ENCODE measurements at regions not wholly inside any gene's neighbourhood (a gene's known extent, or its start where the extent isn't known, plus 50 kb on each side); places are given as distances from the start of the nearest gene placed in this dataset.

DNA sequence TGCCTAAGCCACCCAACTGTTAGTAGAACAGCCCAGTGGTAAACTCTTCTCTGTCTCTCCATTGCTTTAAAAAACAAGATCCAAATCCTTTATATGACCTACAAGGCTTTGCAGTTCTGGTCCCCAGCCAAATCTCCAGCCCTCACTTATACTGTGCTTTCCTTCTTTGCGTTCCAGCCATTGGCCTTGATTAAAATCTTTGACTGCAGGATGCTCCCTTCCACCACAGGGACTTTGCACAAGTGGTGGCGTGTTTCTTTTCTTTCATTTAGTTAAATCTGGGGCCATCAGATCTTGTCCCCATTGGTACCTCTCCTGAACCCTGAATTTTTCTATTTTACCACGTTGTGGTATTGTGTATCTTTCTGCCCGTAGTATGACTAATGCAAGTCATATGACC lies 183.7 kb downstream of the VRK1 start:
- no peak for DNase-seq

DNA sequence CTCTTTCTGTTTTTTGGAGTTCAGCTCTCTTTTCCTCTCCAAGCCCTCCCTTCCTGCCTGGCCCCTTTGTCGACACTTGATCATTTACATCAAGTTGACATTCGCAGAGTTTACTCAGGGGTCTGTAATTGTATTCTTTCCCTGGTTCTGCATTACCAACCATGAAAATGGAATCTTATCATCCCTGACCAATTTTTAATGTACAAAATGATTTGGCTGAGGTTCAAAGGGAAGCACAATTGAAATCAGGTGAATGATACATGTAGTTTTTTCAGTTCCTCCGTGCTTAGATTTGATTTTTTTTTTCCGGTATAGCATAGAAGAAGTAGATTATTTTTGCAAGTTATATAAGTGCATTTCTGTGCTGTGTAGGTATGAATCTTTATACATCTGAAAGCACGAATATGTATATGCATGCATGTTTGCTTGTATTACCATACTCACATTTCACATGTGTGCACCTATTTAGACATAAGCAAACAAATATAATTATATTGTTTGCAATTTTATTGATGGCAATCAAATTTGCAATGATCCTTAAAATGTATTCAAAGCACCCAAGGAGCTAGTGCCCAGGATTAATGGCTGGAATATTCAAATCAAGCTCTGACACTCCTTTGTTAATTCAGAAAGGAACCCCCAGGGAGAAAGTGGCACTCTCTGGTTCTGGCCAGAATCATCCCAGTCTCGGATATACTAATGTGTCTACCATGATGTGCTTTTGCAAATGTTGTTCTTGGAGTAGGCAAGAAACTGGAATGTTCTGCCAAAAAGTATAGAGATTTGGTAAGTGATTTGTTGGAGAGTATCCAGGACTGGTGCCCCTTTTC lies 189.3 kb downstream of the VRK1 start:
- DNase-seq, result no peak

DNA sequence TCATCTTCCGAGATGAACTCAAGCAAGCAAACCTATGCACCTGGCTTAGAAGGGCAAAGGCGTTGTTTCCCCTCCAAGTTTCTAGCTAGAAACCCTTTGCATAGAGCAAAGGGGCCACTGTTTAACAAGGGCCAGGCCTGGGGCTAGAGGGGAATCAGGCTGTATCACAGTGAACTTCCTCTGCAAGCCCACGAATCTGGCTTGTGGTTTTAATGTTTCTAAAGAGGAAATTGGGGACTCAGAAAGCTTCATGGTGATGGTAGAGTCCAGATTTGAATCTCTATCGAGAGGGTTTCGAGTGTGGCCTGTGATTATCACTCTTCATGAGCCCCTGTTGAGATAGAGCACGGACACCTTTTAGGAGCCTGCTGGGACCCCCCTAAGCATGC lies 189.9 kb downstream of the VRK1 start:
- peak in 2 of 6 experiments; percentile 10 to 14 for DNase-seq

DNA sequence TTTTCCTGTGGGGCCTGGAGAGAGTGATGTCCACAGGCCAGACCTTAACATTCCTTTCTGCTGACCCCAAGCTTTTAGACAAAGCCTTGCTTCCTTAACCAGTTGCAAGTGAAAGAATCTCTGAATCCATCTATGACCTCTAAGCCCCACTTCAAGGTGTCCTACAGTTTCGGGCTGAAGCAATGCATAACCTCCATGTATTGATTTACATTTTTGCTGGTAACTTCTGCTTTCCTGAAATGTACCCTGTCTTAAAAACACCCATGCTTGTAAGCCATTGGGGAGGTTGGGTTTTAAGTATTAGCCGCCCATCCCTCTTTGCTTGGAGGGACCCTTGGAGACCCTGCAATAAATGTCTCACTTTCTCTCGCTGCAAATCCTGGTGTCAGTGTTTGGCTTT lies 190.6 kb downstream of the VRK1 start:
- no peak for DNase-seq

DNA sequence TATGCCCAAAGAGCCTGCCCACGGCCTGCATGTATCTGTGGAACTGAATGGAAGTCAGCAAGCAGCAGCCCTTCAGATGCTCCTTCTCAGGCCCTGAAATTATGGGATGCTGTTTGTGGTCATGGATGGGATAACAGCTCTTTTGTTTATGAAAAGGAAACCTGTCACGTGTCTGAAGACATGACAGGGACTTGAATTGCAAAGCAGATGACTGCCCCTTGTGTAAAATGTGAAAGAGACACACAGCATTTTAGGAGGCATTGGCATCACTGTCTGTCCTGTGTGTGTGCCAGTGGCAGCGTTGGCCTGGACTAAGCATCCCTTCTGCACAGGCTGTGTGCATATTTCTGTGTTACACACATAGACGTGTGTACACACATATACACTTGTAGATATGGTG lies 192.1 kb downstream of the VRK1 start:
- no peak for DNase-seq

DNA sequence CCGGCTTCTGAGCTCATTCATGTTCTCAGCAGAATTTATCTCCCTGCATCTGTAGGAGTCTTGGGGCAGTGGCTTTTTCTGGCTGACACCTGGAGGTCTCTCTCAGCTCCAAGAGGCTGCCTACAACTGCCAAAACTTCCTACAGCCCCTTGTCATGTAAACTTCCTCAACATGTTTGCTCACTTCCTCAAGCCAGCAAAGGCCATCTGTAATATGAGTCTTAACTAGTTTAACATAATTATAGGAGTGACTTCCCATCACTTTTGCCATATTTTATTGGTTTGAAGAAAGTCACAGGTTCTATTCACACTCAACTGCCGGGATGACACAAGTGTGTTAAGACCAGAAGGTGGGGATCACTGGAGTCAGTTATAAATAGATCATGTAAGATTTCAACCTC lies 194.0 kb downstream of the VRK1 start:
- DNase-seq, result no peak

DNA sequence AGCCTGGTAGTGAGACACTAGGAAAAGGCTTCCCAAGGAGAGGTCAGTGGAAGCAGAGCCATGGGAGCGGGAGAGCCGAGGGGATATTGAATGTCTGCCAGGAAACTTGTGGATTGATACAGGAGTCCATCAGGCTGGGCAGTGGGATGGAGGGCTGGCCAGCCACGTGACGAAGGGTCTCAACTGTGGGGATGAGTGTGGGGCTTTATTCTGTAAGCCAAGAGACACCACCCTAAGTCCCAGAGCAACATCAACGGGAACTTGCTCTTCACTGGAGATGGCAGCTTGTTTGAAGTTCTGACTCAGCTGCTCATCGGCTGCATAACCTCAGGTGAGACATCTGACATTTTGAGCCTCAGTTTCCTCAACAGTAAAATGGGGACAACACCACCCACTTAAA lies 197.8 kb downstream of the VRK1 start:
- DNase-seq, result no peak

DNA sequence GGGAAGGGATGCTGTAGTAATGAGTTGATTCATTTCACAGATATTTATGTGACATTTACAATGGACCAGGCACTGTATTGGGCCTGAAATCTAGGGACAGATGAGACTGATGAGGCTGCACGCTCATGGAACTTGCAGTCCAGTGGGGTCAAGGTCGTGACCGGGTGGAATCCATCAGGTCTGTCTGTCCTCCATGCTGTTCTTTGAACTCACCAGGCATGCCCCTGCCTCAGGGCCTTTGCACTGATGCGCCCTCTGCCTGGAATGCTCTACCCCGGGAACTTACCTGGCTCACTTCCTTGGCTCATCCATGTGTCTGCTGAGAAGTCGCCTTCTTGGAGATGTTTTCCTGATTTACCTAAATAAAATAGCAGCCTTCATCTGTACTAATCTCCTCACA lies 200.1 kb downstream of the VRK1 start:
- DNase-seq, result no peak

DNA sequence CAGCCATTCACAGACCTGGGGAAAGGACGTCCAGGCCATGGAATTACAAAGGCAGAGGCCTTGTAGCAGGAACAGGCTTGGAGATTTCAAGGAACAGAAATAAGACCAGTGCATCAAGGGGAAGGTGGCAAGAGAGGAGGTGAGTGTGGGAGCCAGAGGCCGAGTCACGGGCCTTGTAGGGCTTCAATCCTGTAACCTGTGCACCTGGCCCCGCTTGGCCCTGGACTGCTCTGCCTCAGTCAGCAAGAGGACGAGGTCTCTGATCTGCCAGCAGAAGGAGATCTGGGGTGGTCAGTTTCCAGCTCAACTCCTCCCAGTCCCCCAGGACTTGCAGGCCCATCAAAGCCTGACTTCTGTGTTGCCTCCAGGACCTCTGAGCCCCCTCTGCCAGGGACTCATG lies 200.8 kb downstream of the VRK1 start:
- no peak for DNase-seq

DNA sequence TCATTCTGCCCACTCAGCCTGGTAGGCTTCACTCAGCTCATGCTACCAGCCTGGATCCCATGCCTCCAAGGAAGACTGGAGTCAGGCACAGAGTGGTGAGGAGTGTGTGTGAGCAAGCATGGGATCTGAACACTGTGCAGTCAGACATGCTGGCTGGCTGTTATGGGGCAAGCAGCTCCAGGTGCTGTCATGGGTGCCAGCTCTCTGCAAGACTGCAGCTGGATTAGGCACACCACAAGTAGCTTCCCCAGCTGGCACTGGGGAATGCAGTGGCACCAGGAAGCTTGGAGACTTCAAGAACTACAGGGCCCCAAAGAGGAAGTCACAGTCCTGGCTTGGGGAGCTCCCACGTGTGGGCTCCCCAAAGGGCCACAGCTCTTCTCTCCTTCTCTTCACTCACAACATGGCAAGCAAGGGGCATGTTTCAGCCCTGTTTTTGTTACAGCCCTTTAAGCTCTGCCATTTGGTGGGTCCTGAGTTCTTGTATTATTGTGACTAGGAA lies 202.5 kb downstream of the VRK1 start:
- DNase-seq, result no peak

DNA sequence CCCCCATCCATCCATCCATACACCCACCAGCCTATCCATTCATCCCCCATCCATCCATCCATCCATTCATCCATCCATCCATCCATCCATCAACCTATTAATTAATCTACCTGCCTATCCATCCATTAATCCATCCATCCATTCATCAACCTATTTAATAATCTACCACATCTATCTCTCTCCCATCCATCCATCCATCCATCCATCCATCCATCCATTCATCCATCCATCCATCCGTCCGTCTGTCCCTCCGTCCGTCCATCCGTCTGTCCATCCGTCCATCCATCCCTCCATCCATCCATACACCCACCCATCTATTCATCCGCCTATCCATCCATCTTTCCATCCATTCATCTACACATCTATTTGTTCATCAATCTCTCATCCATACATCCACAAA lies 205.3 kb downstream of the VRK1 start:
- DNase-seq, result no peak

DNA sequence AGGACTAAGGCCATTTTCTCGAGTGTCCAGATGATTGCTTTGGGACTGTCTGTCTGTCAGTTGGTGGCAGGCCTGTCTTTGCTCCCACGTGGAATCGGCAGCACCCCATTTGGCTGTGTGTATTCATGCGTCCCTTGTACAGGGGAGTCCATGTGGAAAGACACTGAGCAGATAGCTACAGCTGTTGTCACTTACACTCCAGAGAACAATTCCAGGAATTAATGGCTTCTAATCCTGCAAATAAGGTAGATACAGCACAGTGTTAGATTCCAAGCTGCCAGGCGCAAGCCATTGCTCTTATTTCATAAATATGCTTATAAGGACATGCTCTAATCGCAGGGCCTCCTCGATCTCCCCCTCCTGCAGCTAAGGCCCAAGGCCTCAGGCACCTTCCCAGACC lies 208.8 kb downstream of the VRK1 start:
- DNase-seq, result no peak

DNA sequence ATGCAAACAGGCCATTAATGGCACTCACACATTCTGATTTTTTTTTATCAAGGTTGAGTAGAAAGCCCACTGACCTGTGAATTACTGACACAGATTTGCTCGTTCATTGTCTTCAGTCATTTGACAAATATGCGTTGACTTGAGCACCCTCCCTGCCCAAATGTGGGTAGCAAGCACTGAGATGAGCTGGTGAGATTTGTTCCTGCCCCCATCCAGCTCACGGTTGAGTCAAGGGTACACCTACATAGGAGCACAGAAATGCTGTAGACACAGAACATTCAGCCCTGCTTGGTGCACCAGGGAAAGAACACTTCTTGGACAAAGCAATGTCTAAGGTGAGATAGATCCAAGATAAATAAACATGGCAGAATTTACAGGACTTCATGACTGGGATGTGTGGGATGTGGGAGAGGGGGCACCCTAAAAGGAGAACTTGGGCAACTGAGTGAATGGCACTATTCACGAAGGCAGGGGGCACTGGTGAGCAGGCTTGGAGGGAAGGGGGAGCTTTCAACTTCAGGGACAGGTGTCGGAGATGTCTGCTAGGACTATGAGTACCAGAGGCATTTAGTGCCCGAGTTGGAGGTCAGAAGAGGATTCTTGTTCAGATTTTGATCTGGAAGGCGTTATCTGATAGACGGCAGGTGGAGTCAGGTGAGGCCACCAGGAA lies 213.4 kb downstream of the VRK1 start:
- no peak for DNase-seq

DNA sequence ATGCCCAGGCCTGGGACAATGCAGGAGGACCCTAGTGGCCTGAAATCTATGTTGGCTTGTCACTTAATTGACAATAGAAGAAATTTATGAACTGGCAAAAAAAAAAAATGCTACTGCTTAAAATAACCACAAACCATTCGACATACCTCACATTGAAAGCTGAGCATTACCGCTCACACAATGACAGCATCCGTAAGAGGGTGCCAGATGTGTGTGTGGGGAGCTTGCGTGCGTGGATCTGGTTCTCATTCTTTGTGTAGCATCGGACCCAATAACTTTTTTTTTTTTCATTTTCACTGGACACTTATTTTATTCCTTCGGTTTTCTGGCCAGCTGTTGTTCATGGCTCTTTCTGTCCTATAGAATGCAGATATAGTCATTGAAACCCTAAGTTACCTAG lies 216.7 kb downstream of the VRK1 start:
- no peak for DNase-seq

DNA sequence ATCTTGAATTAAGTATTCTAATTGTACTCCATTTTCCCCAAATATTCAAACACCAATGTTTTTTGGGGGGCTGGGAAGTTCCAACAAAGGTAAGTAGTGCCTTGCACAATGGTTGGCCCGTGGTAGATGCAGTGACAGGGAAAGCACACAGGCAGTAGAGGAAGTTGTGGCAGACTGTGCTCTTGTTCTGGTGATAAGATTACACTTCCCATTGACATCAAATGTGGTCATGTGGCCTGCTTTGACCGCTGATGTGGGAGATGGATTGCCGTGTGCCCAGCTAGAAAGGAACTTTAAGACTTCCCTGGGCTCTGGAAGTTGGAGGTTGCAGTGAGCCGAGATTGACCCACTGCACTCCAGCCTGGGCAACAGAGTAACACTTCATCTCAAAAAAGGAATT lies 223.8 kb downstream of the VRK1 start:
- DNase-seq, result no peak

DNA sequence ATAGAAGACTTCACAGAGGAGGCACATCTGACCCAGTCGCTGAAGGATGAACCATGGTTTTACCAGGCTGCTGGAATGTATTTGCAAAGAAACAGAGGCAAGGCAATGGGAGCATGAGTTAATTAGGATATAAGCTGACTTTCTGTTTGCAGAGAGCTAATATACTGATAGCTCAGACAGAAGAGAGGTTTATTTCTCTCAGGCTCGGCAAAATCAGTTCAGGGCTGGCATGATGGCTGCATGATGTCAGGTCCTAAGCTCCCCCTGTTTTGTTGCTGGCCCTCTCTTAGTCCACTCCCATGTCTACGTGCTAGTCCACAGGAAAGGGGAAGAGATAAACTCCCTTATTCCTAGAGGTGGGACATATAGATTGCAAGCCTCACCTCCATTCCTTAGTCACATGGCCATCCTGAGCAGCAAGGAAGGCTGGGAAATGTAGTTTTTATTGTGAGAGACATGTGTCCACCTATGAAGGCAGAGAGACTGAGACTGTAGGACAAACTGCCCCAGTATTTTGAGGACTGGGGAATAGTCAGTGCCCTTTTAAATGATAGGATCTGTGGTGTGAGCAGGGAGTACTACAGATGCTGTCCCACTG lies 224.5 kb downstream of the VRK1 start:
- DNase-seq, result no peak

DNA sequence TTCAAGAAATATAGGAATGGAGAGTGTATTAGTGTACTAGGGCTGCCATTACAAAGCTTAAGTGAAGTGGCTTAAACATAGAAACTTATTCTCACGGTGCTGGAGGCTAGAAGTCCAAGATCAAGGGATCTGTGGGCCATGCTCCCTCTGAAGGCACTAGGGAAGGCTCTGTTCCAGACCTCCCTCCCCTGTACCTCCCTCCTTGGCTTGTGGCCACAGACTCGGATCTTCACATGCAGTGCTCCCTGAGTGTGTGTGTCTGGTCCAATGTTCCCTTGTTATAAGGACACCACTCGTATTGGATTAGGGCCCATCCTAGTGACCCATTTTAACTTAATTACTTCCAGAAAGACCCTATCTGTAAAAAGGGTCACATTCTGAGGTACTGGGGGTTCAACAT lies 225.6 kb downstream of the VRK1 start:
- no peak for DNase-seq

DNA sequence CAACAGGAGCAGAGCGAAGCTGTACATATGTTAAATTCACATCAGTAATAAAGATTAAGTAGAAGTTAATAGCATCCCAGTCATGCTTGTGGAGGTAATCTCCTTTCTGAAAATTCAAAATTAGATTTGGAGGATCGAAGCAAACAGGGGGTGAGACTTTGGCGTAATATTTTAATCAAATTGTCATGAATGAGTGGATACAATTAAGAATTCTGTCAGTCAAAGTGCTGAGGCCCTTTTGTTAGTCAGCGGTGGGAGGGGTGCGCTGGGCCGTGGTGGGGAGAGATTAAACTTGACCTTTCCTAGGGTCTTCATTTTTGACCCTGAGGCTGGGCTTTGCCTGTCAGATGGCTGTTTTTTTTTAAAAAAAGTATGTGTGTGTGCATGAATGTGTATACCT lies 226.7 kb downstream of the VRK1 start:
- no peak for DNase-seq

DNA sequence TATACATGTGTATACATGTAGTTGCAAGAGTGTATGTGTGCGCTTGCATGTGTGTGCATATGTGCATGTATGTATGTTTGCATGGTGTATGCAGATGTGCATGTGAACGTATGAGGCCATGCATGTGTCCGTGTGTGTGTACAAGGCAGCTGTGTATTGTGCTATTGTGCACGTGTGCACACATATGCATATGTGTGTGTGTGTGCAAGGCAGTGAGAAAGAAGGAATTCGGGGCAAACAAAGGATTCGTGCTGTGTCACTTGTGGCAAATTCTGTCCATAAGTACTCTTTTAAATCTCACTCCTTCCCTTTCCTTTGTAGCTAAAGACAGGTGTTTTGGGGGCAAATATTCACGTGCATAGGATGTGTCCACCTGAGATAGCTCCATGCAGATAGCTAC lies 227.1 kb downstream of the VRK1 start:
- DNase-seq, result no peak

DNA sequence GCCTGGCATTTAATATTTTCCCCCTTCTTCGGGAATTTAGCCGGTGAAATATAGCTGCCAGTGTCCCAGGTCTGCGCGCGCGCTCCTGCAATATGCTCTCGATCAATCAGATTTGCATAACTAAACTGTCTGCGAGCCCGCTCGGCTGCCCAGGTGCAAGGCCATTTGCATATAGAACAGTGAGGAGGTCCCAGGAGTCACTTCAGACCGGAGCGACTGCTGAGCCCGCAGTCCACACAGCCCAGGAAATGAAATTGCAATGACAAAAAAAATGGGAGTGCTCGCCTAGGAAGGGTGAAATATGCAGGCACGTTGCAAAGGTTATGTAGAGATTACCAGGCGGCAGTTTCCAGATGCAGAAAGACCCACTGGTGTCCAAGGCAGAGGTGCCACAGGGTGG lies 228.5 kb downstream of the VRK1 start:
- DNase-seq, result no peak

DNA sequence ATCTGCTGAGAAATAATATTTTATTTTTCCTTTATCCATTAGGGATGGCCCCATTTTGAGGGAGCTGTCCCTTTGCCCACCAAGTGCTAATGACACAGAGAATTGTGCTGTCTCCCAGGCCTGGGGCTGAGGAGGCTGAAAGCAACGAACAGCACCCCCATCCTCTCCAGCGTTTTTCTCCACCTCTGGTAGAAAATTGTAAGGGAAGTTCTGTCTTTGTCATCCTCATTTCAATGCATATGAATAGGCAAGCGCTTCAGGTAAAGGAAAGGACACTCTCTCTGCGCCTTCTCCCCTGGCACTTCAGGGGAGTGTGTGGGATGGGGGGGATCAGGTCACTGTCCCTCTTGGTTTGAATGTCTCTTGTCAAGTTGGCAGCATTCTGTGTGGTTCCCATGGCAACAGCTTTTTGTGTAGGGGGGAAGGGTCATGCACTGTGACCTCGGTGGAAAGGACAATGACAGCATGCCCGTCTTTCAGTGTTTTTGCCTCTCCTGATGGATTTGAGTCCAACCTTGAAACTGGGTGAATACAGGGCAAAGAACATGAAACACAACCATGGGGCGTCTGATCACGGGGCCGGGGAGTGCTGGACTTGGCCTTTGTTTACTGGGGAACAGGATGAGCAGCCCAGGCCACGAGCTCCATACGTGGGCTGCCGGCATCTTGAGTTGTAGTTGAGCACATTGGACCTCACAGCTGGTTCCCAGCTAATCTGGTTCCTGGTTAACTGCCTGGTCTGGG lies 230.2 kb downstream of the VRK1 start:
- DNase-seq, result no peak

DNA sequence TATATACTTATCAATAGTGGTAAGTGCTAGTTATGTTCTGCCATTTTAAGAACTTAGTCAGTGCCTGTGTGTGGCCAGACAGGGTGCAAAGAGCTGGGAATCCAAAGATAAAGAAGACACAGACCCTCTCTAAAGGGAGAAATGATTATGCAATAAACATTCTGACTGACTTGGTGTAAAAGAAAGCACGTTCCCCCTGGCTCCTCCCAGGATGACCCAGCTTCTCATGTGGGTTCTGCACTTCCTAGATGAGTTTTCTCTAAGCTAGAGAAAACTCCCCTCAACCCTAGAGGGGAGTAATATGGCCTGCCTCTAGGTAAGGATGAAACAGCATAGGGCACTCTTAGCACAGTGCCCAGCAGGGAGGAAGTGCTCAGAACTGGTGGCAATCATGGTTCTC lies 231.2 kb downstream of the VRK1 start:
- DNase-seq, result no peak

DNA sequence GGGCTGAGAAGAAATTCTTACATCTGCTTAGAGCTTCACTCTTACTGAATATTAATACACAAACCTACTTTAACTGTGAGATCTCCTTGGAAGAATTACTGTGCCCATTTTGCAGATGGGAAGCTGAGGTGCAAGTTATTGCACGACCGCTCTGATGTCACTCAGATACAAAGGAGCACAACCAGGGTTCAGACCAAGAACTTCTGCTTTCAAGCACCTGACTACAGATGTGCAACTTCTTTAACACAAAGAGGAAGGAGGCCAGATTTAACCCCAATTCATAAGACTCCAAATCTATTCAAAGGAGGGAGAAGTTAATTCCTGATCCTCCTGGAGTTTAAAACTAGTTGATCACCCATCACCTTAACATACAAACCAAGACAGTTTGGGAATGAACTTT lies 232.6 kb downstream of the VRK1 start:
- no peak for DNase-seq

DNA sequence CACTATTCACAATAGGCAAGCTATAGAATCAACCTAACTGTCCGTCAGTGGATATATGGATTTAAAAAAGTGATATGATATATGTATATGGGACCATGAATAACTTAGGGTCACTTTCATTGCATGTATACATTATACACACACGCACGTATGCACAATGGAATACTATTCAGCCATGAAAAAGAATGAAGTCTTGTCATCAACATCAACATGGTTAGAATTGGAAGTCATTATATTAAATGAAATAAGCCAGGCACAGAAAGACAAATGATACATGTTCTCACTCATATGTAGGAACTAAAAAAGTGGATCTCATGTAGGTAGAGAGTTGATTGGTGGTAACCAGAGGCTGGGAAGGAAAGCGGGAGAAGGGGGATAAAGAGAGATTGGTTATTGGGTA lies 234.3 kb downstream of the VRK1 start:
- DNase-seq, result no peak
